SK-N-SH treated with all-trans-retinoic acid at 6 μM for 48 hours (cell line): ENCODE measurements at regions not wholly inside any gene's neighbourhood (a gene's known extent, or its start where the extent isn't known, plus 50 kb on each side); places are given as distances from the start of the nearest gene placed in this dataset.

Experiments used
- ATAC-seq: fragments of 200-7000 bp; cut with Tn5 transposase; 3 replicates; pipeline ENCODE4 v1.9.1; 2020; ENCODE audit warnings: mild to moderate bottlenecking, moderate library complexity
- ARNTL ChIP-seq: fragments of 450-650 bp; formaldehyde crosslinking; IDR thresholded peaks from 2 replicates; pipeline ENCODE4 v1.5.0; 2020; ENCODE audit warnings: low read depth, mild to moderate bottlenecking, moderate library complexity, borderline replicate concordance
- BACH2 ChIP-seq: fragments of 250-450 bp; sonication (Bioruptor Pico); IDR thresholded peaks from 2 replicates; pipeline ENCODE4 v1.9.0; 2021; ENCODE audit warnings: mild to moderate bottlenecking, borderline replicate concordance
- CSDC2 ChIP-seq: fragments of 250-450 bp; sonication (Bioruptor Pico); IDR thresholded peaks from 2 replicates; pipeline ENCODE4 v1.5.0; 2020; ENCODE audit warnings: mild to moderate bottlenecking, moderate library complexity
- ESRRG ChIP-seq: fragments of 250-450 bp; sonication (Bioruptor Pico); IDR thresholded peaks from 2 replicates; pipeline ENCODE4 v1.6.1; 2021; ENCODE audit warnings: mild to moderate bottlenecking
- GLIS3 ChIP-seq: fragments of 250-450 bp; sonication (Bioruptor Pico); IDR thresholded peaks from 2 replicates; pipeline ENCODE4 v1.5.0; 2020; ENCODE audit warnings: mild to moderate bottlenecking, moderate library complexity
- ISL1 ChIP-seq: fragments of 250-450 bp; sonication (Bioruptor Pico); IDR thresholded peaks from 2 replicates; pipeline ENCODE4 v2.1.2; 2022; ENCODE audit warnings: mild to moderate bottlenecking, moderate library complexity
- OSR1 ChIP-seq: fragments of 250-450 bp; sonication (Bioruptor Pico); IDR thresholded peaks from 2 replicates; pipeline ENCODE4 v1.8.0; 2022; ENCODE audit warnings: moderate library complexity, mild to moderate bottlenecking, inconsistent platforms
- PPARA ChIP-seq: fragments of 250-450 bp; sonication (Bioruptor Pico); IDR thresholded peaks from 2 replicates; pipeline ENCODE4 v1.5.0; 2020; ENCODE audit warnings: mild to moderate bottlenecking, borderline replicate concordance
- RARB ChIP-seq: fragments of 250-450 bp; sonication (Bioruptor Pico); IDR thresholded peaks from 2 replicates; pipeline ENCODE4 v1.8.0; 2021; ENCODE audit warnings: mild to moderate bottlenecking, moderate library complexity
- SNAI2 ChIP-seq: fragments of 250-450 bp; sonication (Bioruptor Pico); IDR thresholded peaks from 2 replicates; pipeline ENCODE4 v1.5.0; 2020; ENCODE audit warnings: mild to moderate bottlenecking, moderate library complexity
- TCF4 ChIP-seq: fragments of 250-450 bp; sonication (Bioruptor Pico); IDR thresholded peaks from 2 replicates; pipeline ENCODE4 v1.8.0; 2021; ENCODE audit warnings: mild to moderate bottlenecking, moderate library complexity, borderline replicate concordance
- TOX ChIP-seq: fragments of 250-450 bp; sonication (Bioruptor Pico); IDR thresholded peaks from 2 replicates; pipeline ENCODE4 v1.8.0; 2021; ENCODE audit warnings: mild to moderate bottlenecking, moderate library complexity, borderline replicate concordance
- ZC3H10 ChIP-seq: fragments of 250-450 bp; sonication (Bioruptor Pico); IDR thresholded peaks from 2 replicates; pipeline ENCODE4 v1.5.1; 2021; ENCODE audit warnings: mild to moderate bottlenecking, moderate library complexity
- ZFP3 ChIP-seq: fragments of 250-450 bp; sonication (Bioruptor Pico); IDR thresholded peaks from 2 replicates; pipeline ENCODE4 v1.5.0; 2020; ENCODE audit warnings: mild to moderate bottlenecking, moderate library complexity
- ZFP30 ChIP-seq: fragments of 450-650 bp; formaldehyde crosslinking; IDR thresholded peaks from 2 replicates; pipeline ENCODE4 v1.5.0; 2022; ENCODE audit warnings: mild to moderate bottlenecking, moderate library complexity
- ZNF565 ChIP-seq: fragments of 450-650 bp; formaldehyde crosslinking; conservative IDR thresholded peaks from 2 replicates; pipeline ENCODE4 v1.5.0; 2020; ENCODE audit warnings: low read depth, mild to moderate bottlenecking, moderate library complexity
- ZNF70 ChIP-seq: fragments of 450-650 bp; formaldehyde crosslinking; IDR thresholded peaks from 2 replicates; pipeline ENCODE4 v1.5.0; 2020; ENCODE audit warnings: mild to moderate bottlenecking, moderate library complexity
- ZNF8 ChIP-seq: fragments of 450-650 bp; formaldehyde crosslinking; IDR thresholded peaks from 2 replicates; pipeline ENCODE4 v1.5.0; 2020; ENCODE audit warnings: mild to moderate bottlenecking, moderate library complexity
- TF ChIP-seq, protein P1 (sequence below): fragments of 250-450 bp; sonication (Bioruptor Pico); IDR thresholded peaks from 2 replicates; pipeline ENCODE4 v1.5.1; 2021; ENCODE audit warnings: mild to moderate bottlenecking, moderate library complexity
- TF ChIP-seq, protein P2 (sequence below): fragments of 250-450 bp; sonication (Bioruptor Pico); IDR thresholded peaks from 2 replicates; pipeline ENCODE4 v1.5.1; 2020; ENCODE audit warnings: low read depth, mild to moderate bottlenecking, moderate library complexity
- TF ChIP-seq, protein P3 (sequence below): fragments of 250-450 bp; sonication (Bioruptor Pico); IDR thresholded peaks from 2 replicates; pipeline ENCODE4 v1.5.0; 2020; ENCODE audit warnings: mild to moderate bottlenecking, moderate library complexity
- TF ChIP-seq, protein P4 (sequence below): fragments of 250-450 bp; sonication (Bioruptor Pico); IDR thresholded peaks from 2 replicates; pipeline ENCODE4 v1.8.0; 2021; ENCODE audit warnings: low read depth, mild to moderate bottlenecking, moderate library complexity, borderline replicate concordance

DNA sequence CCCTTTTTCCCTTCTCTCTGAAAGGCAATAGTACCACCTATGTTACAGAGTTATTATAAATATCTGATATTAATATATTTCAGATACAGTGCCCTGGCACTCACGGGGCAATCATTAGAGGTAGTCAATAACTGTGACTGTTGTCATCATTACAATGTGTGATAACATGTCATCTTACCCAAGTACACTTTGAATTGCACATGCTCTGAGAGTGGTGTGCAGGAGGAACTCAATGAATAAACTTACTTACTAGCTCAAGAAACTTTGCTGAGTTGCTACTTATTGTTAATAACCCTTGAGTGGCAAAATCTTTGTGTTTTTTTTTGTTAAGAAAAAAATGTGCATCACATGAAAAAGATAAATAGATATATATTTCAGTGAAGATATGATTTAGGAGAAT, 275.1 kb upstream of the RASGEF1B start (continued):
- TF ChIP-seq ZNF70 (CRISPR knock-in tag) (no peak), SNAI2 (CRISPR knock-in tag) (no peak), PPARA (no peak), TOX (CRISPR knock-in tag) (no peak)

DNA sequence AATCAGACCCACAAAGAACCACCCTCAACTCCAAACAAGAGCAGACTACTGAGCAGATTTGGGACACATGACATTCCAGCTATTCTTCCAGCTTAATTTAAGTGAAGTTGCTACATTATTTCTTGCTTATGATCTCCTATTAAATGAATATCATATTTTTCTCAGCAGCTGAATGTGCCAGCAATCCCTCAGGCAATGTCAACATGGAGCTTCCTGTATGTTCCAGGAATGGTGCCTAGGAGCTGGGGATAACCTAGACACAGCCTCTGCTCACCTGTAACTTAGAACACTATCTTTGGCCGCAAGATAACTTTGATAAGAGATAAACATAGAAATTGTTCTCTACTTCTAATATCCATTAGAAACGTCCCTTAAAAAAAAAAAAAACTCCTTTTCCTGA, 274.4 kb upstream of the RASGEF1B start:
- no peak for ATAC-seq
- TF ChIP-seq OSR1 (CRISPR knock-in tag): no peak
- TF ChIP-seq, protein P1, sequence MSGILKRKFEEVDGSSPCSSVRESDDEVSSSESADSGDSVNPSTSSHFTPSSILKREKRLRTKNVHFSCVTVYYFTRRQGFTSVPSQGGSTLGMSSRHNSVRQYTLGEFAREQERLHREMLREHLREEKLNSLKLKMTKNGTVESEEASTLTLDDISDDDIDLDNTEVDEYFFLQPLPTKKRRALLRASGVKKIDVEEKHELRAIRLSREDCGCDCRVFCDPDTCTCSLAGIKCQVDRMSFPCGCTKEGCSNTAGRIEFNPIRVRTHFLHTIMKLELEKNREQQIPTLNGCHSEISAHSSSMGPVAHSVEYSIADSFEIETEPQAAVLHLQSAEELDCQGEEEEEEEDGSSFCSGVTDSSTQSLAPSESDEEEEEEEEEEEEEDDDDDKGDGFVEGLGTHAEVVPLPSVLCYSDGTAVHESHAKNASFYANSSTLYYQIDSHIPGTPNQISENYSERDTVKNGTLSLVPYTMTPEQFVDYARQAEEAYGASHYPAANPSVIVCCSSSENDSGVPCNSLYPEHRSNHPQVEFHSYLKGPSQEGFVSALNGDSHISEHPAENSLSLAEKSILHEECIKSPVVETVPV: no peak
- TF ChIP-seq SNAI2 (CRISPR knock-in tag): no peak
- no peak for TF ChIP-seq ZFP30 (CRISPR knock-in tag)
- no peak for TF ChIP-seq TOX (CRISPR knock-in tag)
- TF ChIP-seq PPARA: no peak
- TF ChIP-seq, protein P2, sequence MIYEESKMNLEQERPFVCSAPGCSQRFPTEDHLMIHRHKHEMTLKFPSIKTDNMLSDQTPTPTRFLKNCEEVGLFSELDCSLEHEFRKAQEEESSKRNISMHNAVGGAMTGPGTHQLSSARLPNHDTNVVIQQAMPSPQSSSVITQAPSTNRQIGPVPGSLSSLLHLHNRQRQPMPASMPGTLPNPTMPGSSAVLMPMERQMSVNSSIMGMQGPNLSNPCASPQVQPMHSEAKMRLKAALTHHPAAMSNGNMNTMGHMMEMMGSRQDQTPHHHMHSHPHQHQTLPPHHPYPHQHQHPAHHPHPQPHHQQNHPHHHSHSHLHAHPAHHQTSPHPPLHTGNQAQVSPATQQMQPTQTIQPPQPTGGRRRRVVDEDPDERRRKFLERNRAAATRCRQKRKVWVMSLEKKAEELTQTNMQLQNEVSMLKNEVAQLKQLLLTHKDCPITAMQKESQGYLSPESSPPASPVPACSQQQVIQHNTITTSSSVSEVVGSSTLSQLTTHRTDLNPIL (CRISPR knock-in tag): no peak
- TF ChIP-seq ISL1: no peak
- TF ChIP-seq, protein P3, sequence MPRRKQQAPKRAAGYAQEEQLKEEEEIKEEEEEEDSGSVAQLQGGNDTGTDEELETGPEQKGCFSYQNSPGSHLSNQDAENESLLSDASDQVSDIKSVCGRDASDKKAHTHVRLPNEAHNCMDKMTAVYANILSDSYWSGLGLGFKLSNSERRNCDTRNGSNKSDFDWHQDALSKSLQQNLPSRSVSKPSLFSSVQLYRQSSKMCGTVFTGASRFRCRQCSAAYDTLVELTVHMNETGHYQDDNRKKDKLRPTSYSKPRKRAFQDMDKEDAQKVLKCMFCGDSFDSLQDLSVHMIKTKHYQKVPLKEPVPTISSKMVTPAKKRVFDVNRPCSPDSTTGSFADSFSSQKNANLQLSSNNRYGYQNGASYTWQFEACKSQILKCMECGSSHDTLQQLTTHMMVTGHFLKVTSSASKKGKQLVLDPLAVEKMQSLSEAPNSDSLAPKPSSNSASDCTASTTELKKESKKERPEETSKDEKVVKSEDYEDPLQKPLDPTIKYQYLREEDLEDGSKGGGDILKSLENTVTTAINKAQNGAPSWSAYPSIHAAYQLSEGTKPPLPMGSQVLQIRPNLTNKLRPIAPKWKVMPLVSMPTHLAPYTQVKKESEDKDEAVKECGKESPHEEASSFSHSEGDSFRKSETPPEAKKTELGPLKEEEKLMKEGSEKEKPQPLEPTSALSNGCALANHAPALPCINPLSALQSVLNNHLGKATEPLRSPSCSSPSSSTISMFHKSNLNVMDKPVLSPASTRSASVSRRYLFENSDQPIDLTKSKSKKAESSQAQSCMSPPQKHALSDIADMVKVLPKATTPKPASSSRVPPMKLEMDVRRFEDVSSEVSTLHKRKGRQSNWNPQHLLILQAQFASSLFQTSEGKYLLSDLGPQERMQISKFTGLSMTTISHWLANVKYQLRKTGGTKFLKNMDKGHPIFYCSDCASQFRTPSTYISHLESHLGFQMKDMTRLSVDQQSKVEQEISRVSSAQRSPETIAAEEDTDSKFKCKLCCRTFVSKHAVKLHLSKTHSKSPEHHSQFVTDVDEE (CRISPR knock-in tag): no peak
- no peak for TF ChIP-seq ZNF8 (CRISPR knock-in tag)
- no peak for TF ChIP-seq ESRRG (CRISPR knock-in tag)
- TF ChIP-seq GLIS3 (CRISPR knock-in tag): no peak

DNA sequence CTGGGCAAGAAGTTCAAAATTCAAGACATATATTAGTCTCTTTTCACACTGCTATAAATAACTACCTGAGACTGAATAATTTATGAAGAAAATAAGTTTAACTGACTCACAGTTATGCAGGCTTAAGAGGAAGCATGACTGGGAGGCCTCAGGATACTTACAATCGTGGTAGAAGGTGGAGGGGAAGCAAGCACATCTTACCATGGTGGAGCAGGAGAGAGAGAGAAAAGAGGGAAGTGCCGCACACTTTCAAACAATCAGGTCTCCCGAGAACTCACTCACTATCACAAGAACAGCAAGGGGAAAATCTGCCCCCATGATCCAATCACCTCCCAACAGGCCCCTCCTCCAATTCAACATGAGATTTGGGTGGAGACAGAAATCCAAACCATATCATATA, 273.3 kb upstream of the RASGEF1B start:
- no peak for TF ChIP-seq ZNF70 (CRISPR knock-in tag)
- TF ChIP-seq, protein P2 (CRISPR knock-in tag): no peak
- no peak for TF ChIP-seq TOX (CRISPR knock-in tag)
- TF ChIP-seq, protein P3 (CRISPR knock-in tag): no peak
- TF ChIP-seq OSR1 (CRISPR knock-in tag): no peak
- TF ChIP-seq ARNTL (CRISPR knock-in tag): no peak
- TF ChIP-seq ZNF8 (CRISPR knock-in tag): no peak
- TF ChIP-seq GLIS3 (CRISPR knock-in tag): no peak
- TF ChIP-seq, protein P4, sequence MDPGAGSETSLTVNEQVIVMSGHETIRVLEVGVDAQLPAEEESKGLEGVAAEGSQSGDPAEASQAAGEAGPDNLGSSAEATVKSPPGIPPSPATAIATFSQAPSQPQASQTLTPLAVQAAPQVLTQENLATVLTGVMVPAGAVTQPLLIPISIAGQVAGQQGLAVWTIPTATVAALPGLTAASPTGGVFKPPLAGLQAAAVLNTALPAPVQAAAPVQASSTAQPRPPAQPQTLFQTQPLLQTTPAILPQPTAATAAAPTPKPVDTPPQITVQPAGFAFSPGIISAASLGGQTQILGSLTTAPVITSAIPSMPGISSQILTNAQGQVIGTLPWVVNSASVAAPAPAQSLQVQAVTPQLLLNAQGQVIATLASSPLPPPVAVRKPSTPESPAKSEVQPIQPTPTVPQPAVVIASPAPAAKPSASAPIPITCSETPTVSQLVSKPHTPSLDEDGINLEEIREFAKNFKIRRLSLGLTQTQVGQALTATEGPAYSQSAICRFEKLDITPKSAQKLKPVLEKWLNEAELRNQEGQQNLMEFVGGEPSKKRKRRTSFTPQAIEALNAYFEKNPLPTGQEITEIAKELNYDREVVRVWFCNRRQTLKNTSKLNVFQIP (CRISPR knock-in tag): no peak
- TF ChIP-seq SNAI2 (CRISPR knock-in tag): no peak
- no peak for TF ChIP-seq RARB (CRISPR knock-in tag)
- TF ChIP-seq CSDC2: no peak
- TF ChIP-seq, protein P1: no peak
- TF ChIP-seq ZFP30 (CRISPR knock-in tag): no peak
- no peak for TF ChIP-seq ESRRG (CRISPR knock-in tag)
- no peak for TF ChIP-seq ZC3H10
- TF ChIP-seq ZNF565 (CRISPR knock-in tag): no peak
- TF ChIP-seq ZFP3 (CRISPR knock-in tag): no peak
- TF ChIP-seq TCF4 (CRISPR knock-in tag): no peak
- no peak for TF ChIP-seq BACH2
- no peak for ATAC-seq
